ENCODE measurements at regions not wholly inside any gene's neighbourhood (a gene's known extent, or its start where the extent isn't known, plus 50 kb on each side); places are given as distances from the start of the nearest gene placed in this dataset.
"Not testable (repeated sequence)": the region's sequence is repeated elsewhere in the genome, so short reads cannot be mapped to it uniquely, and the experiment has no call there.

DNA sequence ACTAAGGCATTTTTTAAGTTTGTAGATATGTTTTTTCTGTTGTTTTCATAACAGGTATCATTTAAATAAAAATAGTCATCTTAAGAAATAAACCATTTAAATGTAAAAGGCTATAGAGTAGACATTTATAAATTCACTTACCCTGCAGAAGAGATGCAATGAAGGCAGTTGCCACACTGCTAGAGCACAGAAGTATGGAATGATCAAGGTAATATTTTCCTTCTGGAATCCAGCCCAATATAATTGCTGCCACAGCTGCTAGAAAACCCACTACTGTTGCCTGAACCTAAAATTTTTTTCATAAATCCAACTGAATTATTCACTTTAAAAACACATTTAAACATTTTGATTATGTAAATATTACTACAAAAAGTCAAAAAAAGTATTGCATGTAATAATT, 69.2 kb downstream of the SLC41A2 start:
- FAIRE-seq (no peak), DNase-seq (ENCODE audit: insufficient read length, low spot score) (no peak)
- TF ChIP-seq POLR2AphosphoS5 (IDR thresholded peaks at IDR 0.05; ENCODE audit: low read depth, low read length): no peak
- TF ChIP-seq SPI1 (IDR thresholded peaks at IDR 0.05; ENCODE audit: low read depth, low read length): no peak
- TF ChIP-seq POLR2A (IDR thresholded peaks at IDR 0.05; ENCODE audit: low read depth, low read length): no peak
- no peak for TF ChIP-seq TAF1 (IDR thresholded peaks at IDR 0.05; ENCODE audit: low read depth, low read length)
- no peak for TF ChIP-seq PAX5 (IDR thresholded peaks at IDR 0.05; ENCODE audit: insufficient read depth, low read length, severe bottlenecking)
- TF ChIP-seq POU2F2 (IDR thresholded peaks at IDR 0.05; ENCODE audit: low read depth, low read length): no peak

DNA sequence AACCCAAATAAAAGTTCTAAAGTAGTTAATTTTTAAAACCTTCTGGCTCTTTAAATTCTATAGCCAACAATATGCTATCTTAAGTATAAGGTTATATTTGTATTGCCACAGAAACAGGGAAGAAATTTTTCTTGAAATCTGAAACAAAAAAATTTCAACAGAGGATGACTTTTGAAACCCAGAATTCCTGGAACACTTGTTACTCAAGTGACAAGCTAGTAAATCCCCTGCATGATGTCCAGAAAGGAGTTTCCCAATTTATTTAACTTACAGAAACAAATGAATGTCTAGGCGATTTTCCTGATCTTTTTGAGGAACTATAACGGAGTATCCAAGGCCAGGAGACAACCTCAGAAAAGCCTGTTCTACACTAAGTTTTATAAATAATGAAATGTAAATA, 69.6 kb downstream of the SLC41A2 start:
- no peak for TF ChIP-seq SPI1 (IDR thresholded peaks at IDR 0.05; ENCODE audit: low read depth, low read length)
- no peak for TF ChIP-seq TAF1 (IDR thresholded peaks at IDR 0.05; ENCODE audit: low read depth, low read length)
- TF ChIP-seq POLR2A (IDR thresholded peaks at IDR 0.05; ENCODE audit: low read depth, low read length): no peak
- TF ChIP-seq PAX5 (IDR thresholded peaks at IDR 0.05; ENCODE audit: insufficient read depth, low read length, severe bottlenecking): no peak
- no peak for TF ChIP-seq POU2F2 (IDR thresholded peaks at IDR 0.05; ENCODE audit: low read depth, low read length)
- no peak for TF ChIP-seq POLR2AphosphoS5 (IDR thresholded peaks at IDR 0.05; ENCODE audit: low read depth, low read length)
- DNase-seq (ENCODE audit: insufficient read length, low spot score) (no peak), FAIRE-seq (no peak)

DNA sequence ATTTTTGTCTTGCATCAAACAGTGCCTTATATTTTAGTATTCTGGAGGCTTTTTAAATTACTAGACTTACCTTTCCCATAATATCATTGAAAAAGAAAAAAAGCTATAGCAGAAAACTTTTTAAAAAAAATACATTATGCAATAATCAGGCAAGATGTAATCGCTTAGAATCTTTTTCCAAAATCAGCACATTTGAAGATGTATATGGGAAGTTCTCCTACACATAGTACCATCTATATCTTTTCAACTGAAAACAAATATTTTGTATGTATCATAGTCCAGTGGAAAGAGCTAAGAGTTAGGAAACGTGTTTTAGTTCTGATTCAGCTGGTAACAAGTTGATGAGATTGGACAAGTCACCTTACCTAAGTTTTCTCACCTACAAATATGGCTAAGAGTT, 70.6 kb downstream of the SLC41A2 start:
- no peak for FAIRE-seq
- no peak for DNase-seq (ENCODE audit: insufficient read length, low spot score)
- TF ChIP-seq POLR2AphosphoS5 (IDR thresholded peaks at IDR 0.05; ENCODE audit: low read depth, low read length) (no peak), POLR2A (IDR thresholded peaks at IDR 0.05; ENCODE audit: low read depth, low read length) (no peak), TAF1 (IDR thresholded peaks at IDR 0.05; ENCODE audit: low read depth, low read length) (no peak), SPI1 (IDR thresholded peaks at IDR 0.05; ENCODE audit: low read depth, low read length) (no peak), POU2F2 (IDR thresholded peaks at IDR 0.05; ENCODE audit: low read depth, low read length) (no peak), PAX5 (IDR thresholded peaks at IDR 0.05; ENCODE audit: insufficient read depth, low read length, severe bottlenecking) (no peak)

DNA sequence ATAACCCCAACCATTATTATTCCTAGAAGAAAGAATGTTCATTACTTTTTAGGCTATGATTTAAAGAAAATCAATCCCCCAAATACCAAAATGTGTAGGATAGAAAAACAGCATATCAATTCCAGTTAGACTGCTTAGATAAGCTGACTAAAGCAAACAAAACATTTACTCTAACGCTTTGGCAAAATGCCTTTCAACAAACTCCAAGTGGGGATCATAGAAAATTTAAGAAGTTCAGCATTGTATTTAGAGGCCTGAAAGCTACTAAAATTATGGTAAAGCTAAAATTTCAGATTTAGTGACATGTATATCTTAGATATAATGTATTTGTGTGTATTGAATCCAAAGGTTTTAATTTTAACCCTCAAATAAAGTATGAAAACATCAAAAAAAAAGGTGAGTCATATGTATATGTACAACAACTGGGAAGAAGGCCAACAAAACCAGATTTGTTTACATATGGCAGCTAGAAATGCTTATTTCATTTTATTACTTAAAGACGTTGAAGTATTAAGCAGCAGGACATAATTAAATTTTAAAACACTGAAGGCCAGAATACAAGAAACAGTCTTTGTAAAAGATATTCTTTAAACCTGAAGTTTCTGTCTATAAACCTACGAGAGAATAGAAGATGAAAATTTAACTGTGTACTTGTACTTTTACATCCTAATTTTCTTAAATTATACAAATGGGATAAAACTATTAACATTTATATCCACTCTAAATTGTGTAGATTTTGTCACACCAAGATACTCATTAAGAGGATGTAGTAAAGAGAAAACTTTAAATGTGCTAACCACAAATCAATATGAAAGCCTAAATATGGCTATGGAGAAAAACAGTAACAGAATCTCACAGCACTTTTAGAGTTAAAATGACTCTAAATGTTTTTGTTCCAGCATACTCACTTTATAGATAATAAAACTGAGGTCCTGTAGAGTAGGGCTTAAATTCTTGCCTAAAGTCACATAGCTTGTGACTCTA, 71.4 kb downstream of the SLC41A2 start:
- FAIRE-seq (no peak), DNase-seq (ENCODE audit: insufficient read length, low spot score) (no peak)
- no peak for TF ChIP-seq POLR2AphosphoS5 (IDR thresholded peaks at IDR 0.05; ENCODE audit: low read depth, low read length)
- TF ChIP-seq SPI1 (IDR thresholded peaks at IDR 0.05; ENCODE audit: low read depth, low read length): no peak
- TF ChIP-seq POU2F2 (IDR thresholded peaks at IDR 0.05; ENCODE audit: low read depth, low read length): no peak
- no peak for TF ChIP-seq TAF1 (IDR thresholded peaks at IDR 0.05; ENCODE audit: low read depth, low read length)
- no peak for TF ChIP-seq PAX5 (IDR thresholded peaks at IDR 0.05; ENCODE audit: insufficient read depth, low read length, severe bottlenecking)
- TF ChIP-seq POLR2A (IDR thresholded peaks at IDR 0.05; ENCODE audit: low read depth, low read length): no peak

DNA sequence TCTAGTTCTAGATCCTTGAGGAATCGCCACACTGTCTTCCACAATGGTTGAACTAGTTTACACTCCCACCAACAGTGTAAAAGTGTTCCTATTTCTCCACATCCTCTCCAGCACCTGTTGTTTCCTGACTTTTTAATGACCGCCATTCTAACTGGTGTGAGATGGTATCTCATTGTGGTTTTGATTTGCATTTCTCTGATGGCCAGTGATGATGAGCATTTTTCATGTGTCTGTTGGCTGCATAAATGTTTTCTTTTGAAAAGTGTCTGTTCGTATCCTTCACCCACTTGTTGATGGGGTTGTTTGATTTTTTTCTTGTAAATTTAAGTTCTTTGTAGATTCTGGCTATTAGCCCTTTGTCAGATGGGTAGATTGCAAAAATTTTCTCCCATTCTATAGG, 79.2 kb downstream of the SLC41A2 start:
- DNase-seq (ENCODE audit: insufficient read length, low spot score); FAIRE-seq: not testable (repeated sequence)

DNA sequence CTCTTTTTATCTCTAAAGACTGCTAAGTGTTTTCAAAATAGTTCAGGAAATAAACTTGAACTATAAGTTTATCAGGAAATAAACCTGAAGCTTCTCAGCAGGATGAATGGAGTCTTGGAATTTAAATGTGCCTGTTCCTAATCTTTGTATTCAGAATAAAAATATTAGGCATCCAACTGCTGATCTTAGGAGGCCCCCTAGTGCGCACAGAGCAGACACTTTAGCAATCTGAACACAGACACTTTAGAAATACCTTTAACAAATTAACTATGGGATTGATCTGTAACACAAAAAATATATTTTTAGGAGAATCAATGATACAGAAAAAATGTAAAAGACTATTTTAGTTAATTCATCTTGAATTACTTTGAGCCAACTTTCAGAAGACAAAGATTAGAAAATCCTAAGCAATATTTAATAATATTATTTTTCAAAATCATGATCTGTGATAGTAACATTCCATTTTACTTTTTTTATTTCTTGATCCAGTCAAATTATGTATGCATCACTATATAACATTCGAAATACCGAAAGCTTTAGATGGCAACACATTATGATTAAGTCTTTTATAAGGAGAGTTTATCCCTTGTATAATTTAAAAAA, 80.9 kb downstream of the SLC41A2 start:
- TF ChIP-seq SPI1 (IDR thresholded peaks at IDR 0.05; ENCODE audit: low read depth, low read length) (no peak), PAX5 (IDR thresholded peaks at IDR 0.05; ENCODE audit: insufficient read depth, low read length, severe bottlenecking) (no peak), TAF1 (IDR thresholded peaks at IDR 0.05; ENCODE audit: low read depth, low read length) (no peak), POLR2A (IDR thresholded peaks at IDR 0.05; ENCODE audit: low read depth, low read length) (no peak), POLR2AphosphoS5 (IDR thresholded peaks at IDR 0.05; ENCODE audit: low read depth, low read length) (no peak), POU2F2 (IDR thresholded peaks at IDR 0.05; ENCODE audit: low read depth, low read length) (no peak)
- DNase-seq (ENCODE audit: insufficient read length, low spot score) (no peak), FAIRE-seq (no peak)

DNA sequence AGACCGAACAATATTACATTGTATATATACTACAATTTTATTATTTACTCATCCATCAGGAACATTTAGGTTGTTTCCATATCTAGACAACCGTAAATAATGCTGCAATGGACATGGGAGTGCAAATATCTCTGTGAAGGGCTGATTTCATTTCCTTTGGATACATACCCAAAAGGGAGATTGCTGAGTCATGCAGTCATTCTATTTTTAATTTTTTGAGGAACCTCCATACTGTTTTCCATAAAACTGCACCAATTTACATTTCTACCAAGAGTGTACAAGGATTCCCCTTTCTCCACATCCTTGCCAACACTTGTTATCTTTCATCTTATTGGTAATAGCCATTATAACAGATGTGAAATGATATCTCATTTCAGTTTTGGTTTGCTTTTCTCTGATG, 84.7 kb downstream of the SLC41A2 start:
- DNase-seq (ENCODE audit: insufficient read length, low spot score) (no peak), FAIRE-seq (peak; percentile 40)
- TF ChIP-seq POLR2AphosphoS5 (IDR thresholded peaks at IDR 0.05; ENCODE audit: low read depth, low read length) (no peak), TAF1 (IDR thresholded peaks at IDR 0.05; ENCODE audit: low read depth, low read length) (no peak), PAX5 (IDR thresholded peaks at IDR 0.05; ENCODE audit: insufficient read depth, low read length, severe bottlenecking) (no peak), POLR2A (IDR thresholded peaks at IDR 0.05; ENCODE audit: low read depth, low read length) (no peak), POU2F2 (IDR thresholded peaks at IDR 0.05; ENCODE audit: low read depth, low read length) (no peak), SPI1 (IDR thresholded peaks at IDR 0.05; ENCODE audit: low read depth, low read length) (no peak)

DNA sequence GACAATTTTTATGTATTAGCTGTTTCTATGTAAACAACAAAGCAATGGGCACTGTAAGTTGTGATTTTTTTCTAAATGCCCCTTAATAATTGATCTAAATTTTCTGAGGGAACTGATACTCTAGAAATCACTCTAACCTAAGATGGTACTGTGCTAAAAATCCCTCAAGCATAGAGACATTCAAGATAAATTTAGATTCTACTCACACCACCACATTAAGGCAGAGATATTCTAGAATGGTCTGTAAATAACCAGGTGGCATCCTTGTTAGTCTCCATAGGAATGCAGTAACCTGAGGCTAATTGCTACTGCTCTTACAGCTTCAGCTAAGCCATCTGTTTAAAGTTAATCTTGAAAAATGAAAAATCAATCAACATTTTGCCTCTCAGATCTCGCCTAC, 87.3 kb downstream of the SLC41A2 start:
- TF ChIP-seq SPI1 (IDR thresholded peaks at IDR 0.05; ENCODE audit: low read depth, low read length) (peak; percentile 63), POLR2A (IDR thresholded peaks at IDR 0.05; ENCODE audit: low read depth, low read length) (no peak)
- DNase-seq (ENCODE audit: insufficient read length, low spot score) (no peak), FAIRE-seq (no peak)

DNA sequence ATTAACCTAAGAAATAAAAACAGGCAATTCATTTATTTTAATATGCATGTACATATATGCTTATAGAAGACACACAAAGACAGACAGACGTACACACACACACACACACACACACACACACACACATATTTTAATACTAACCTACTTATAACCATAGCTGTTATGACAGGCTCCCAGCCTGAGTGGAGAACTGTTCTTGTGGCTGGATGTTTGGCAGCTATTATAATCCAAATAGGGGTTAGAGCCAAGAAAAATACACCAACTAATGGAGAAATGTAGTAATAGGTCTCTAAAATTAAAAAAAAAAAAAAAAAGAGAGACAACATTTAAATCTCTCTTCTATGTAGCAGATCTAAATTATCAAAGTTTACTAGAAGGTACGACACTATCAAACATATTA, 91.8 kb downstream of the SLC41A2 start:
- FAIRE-seq (no peak), DNase-seq (ENCODE audit: insufficient read length, low spot score) (no peak)
- TF ChIP-seq POU2F2 (IDR thresholded peaks at IDR 0.05; ENCODE audit: low read depth, low read length) (no peak), SPI1 (IDR thresholded peaks at IDR 0.05; ENCODE audit: low read depth, low read length) (no peak), POLR2AphosphoS5 (IDR thresholded peaks at IDR 0.05; ENCODE audit: low read depth, low read length) (no peak), POLR2A (IDR thresholded peaks at IDR 0.05; ENCODE audit: low read depth, low read length) (no peak), PAX5 (IDR thresholded peaks at IDR 0.05; ENCODE audit: insufficient read depth, low read length, severe bottlenecking) (no peak), TAF1 (IDR thresholded peaks at IDR 0.05; ENCODE audit: low read depth, low read length) (no peak)

DNA sequence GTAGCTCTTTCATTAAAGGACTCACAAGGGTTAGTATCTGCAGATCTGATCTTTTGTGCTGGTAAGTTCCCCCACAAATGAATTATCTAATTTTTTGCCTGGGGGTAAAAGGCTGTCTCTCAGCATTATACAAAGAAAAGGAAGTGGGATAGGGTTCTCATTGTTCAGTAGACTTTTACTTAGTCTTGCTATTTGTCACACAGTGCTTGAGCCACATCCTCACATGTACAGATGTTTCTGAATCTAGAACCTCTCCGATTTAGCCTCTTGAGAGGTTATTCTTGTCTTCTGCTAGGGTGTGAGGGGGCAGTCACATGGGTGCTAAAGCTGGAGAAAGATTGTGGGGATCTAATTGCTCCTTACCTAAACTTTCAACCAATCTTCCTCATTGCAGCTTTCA, 93.0 kb downstream of the SLC41A2 start:
- FAIRE-seq (peak; percentile 78), DNase-seq (ENCODE audit: insufficient read length, low spot score) (no peak)
- TF ChIP-seq POLR2AphosphoS5 (IDR thresholded peaks at IDR 0.05; ENCODE audit: low read depth, low read length) (no peak), POU2F2 (IDR thresholded peaks at IDR 0.05; ENCODE audit: low read depth, low read length) (no peak), SPI1 (IDR thresholded peaks at IDR 0.05; ENCODE audit: low read depth, low read length) (peak; percentile 90), TAF1 (IDR thresholded peaks at IDR 0.05; ENCODE audit: low read depth, low read length) (no peak), POLR2A (IDR thresholded peaks at IDR 0.05; ENCODE audit: low read depth, low read length) (no peak), PAX5 (IDR thresholded peaks at IDR 0.05; ENCODE audit: insufficient read depth, low read length, severe bottlenecking) (no peak)

All from GM12891 (cell line).